Tibial nerve (tissue), 4 donors: ENCODE measurements at regions not wholly inside any gene's neighbourhood (a gene's known extent, or its start where the extent isn't known, plus 50 kb on each side); places are given as distances from the start of the nearest gene placed in this dataset.

Experiments
- DNase-seq, 2 donors: peaks; one replicate each; pipeline ENCODE4 v3.0.0-alpha.2; 2019; ENCODE audit warnings: low spot score in 2 of 2
- H3K27ac ChIP-seq, 4 donors: fragments of 200-600 bp; sonication (generic) in 3 of 4; one replicate each; pipeline ENCODE4 v1.5.1; 2017 to 2019; ENCODE audit warnings: mild to moderate bottlenecking in 1 of 4
- H3K27me3 ChIP-seq, 2 donors: fragments of 200-600 bp; sonication (generic) in 1 of 2; one replicate each; pipeline versions ENCODE4 v1.5.1 to v1.6.0; 2017 to 2019
- H3K36me3 ChIP-seq, 3 donors: fragments of 200-600 bp; sonication (generic); one replicate each; pipeline ENCODE4 v1.5.1; 2018 to 2019
- H3K4me1 ChIP-seq, 4 donors: fragments of 200-600 bp; sonication (generic) in 3 of 4; one replicate each; pipeline ENCODE4 v1.5.1; 2017 to 2019
- H3K4me3 ChIP-seq, 4 donors: fragments of 200-600 bp; sonication (generic) in 3 of 4; one replicate each; pipeline ENCODE4 v1.5.1; 2017 to 2019; ENCODE audit warnings: mild to moderate bottlenecking in 1 of 4, moderate library complexity in 1 of 4
- H3K9me3 ChIP-seq, 4 donors: fragments of 200-600 bp; sonication (generic) in 3 of 4; one replicate each; pipeline ENCODE4 v1.5.1; 2017 to 2019
- EP300 ChIP-seq, 2 donors: sonication (generic); formaldehyde crosslinking; IDR thresholded peaks; one replicate each; pipeline ENCODE4 v1.6.1; 2017; ENCODE audit warnings: antibody characterized with exemption in 2 of 2, mild to moderate bottlenecking in 1 of 2
- POLR2A ChIP-seq, 2 donors: fragments of 450-650 bp; IDR thresholded peaks; one replicate each; pipeline ENCODE4 v1.6.1; 2017; ENCODE audit warnings: antibody characterized with exemption in 2 of 2, mild to moderate bottlenecking in 2 of 2, moderate library complexity in 2 of 2
- WGBS, 2 donors: methylation state at CpG; one replicate each; pipeline ENCODE4 v1.1.5; 2018; 5-methylcytosine and 5-hydroxymethylcytosine counted together
- TF ChIP-seq, protein P1 (sequence below), 5 experiments: fragments of 200-600 bp in 3 of 5; fragments of 450-650 bp in 2 of 5; sonication (generic) in 3 of 5; IDR thresholded peaks; one replicate each; pipeline ENCODE4 v1.5.1; 2016 to 2019; ENCODE audit warnings: antibody characterized with exemption in 5 of 5, mild to moderate bottlenecking in 3 of 5, moderate library complexity in 2 of 5

DNA sequence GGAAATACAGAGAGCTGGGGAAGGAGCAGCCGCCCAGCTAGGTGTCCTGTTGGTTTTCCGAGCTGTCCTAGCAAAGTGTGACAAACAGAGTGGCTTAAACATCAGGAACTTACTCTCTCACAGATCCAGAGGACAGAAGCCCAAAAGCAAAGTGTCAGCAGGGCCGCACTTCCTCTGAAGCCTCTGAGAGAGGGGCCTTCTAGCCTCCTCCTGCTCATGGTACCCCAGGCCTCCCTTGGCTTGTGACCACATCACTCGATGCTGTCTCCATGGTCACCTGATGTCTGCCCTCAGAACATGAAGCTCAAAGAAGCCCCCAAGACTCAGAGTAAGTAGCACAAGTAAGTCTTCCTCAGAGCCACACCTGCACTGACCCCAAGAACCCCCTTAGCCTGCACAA is 650.5 kb upstream of the ID2 start:
- H3K27ac ChIP-seq: no peak overlapping the region
- no peak for DNase-seq
- no peak overlapping the region for H3K4me3 ChIP-seq
- H3K4me1 ChIP-seq: no peaks in the 10 kb centered on the region
- 94 to 96% methylated on average over 4 of the region's 4 CpGs for WGBS, 2 donors
- no peaks in the 10 kb centered on the region for H3K27me3 ChIP-seq
- no peaks in the 10 kb centered on the region for H3K36me3 ChIP-seq
- no peaks in the 10 kb centered on the region for H3K9me3 ChIP-seq
- no peak for TF ChIP-seq POLR2A (IDR thresholded peaks at IDR 0.05)
- TF ChIP-seq, protein P1, sequence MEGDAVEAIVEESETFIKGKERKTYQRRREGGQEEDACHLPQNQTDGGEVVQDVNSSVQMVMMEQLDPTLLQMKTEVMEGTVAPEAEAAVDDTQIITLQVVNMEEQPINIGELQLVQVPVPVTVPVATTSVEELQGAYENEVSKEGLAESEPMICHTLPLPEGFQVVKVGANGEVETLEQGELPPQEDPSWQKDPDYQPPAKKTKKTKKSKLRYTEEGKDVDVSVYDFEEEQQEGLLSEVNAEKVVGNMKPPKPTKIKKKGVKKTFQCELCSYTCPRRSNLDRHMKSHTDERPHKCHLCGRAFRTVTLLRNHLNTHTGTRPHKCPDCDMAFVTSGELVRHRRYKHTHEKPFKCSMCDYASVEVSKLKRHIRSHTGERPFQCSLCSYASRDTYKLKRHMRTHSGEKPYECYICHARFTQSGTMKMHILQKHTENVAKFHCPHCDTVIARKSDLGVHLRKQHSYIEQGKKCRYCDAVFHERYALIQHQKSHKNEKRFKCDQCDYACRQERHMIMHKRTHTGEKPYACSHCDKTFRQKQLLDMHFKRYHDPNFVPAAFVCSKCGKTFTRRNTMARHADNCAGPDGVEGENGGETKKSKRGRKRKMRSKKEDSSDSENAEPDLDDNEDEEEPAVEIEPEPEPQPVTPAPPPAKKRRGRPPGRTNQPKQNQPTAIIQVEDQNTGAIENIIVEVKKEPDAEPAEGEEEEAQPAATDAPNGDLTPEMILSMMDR (IDR thresholded peaks at IDR 0.05): no peak
- no peak for TF ChIP-seq EP300 (IDR thresholded peaks at IDR 0.05)

DNA sequence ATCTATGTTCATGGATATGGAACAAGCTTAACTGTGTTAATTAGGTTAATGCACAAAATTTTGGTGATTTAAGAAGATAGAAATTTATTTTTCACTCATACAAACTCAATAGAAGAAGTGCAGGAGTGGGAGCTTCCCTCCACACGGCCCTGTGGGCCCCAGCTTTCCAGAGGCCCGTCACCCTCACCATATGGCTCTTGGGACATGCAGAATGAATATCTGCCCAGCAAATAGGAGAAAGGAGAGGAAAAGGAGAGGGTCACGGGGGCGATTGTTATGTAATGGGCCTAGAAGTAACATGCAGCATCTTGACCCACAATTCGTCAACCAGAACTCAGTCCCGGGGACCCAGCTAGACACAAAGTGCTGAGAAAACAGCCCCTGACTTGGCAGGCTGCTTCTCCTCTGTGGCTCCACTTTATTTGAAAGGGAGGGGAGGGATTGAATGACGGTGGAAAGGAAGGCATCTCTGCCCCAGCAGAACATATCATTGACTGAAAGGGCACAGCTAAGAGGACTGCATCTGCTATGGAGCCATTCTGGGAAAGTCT is 648.2 kb upstream of the ID2 start:
- no peak for TF ChIP-seq POLR2A (IDR thresholded peaks at IDR 0.05)
- no peak for TF ChIP-seq EP300 (IDR thresholded peaks at IDR 0.05)
- TF ChIP-seq, protein P1 (IDR thresholded peaks at IDR 0.05): no peak
- Histone ChIP-seq H3K36me3 (no peaks in the 10 kb centered on the region), H3K4me3 (no peak overlapping the region), H3K27me3 (no peaks in the 10 kb centered on the region), H3K9me3 (no peaks in the 10 kb centered on the region), H3K4me1 (no peaks in the 10 kb centered on the region), H3K27ac (no peak overlapping the region)
- WGBS, 2 donors: 75 to 78% methylated on average over 7 of the region's 7 CpGs
- no peak for DNase-seq

DNA sequence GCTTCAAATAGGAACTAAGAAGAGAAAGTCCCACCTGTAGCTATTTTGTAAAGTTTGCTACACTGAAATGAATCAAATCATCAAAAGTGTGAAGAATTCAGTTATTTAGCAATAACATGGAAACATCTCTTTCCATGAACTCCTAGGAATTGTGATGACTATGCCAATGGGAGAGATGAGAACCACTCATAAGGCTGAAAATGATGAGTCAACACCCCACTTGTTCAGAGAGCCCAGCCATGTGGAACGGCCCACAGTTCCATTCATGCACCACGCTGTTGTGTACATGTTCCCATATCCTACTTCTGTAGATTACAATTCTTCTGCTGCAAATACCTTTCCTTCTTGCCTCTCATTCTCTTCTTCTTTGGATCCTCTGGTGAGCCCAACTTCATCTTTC is 645.5 kb upstream of the ID2 start:
- Histone ChIP-seq H3K9me3 (no peaks in the 10 kb centered on the region), H3K27ac (no peak overlapping the region), H3K36me3 (no peaks in the 10 kb centered on the region), H3K4me3 (no peak overlapping the region), H3K4me1 (no peaks in the 10 kb centered on the region), H3K27me3 (no peaks in the 10 kb centered on the region)
- 93 to 97% methylated on average over 2 of the region's 2 CpGs for WGBS, 2 donors
- TF ChIP-seq POLR2A (IDR thresholded peaks at IDR 0.05) (no peak), EP300 (IDR thresholded peaks at IDR 0.05) (no peak)
- TF ChIP-seq, protein P1 (IDR thresholded peaks at IDR 0.05): no peak
- no peak for DNase-seq

DNA sequence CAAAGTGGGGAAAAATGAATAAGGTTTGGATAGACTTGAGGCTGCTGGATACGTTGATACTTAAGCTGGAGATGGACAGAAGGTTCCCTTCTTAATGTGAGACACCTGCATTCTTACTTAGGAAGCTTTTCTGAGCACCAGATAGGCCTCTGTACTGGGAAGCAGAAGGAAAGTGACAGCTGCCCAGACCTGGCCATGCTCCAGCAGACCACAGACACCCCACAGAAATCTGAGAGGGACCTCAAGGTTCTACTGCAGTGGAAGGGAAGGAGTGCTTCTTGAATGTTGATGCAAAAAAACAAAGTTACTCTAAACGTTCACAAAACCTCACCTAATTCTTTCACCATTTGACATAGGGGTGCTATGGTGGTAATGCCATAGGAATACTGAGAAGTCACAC is 642.1 kb upstream of the ID2 start:
- TF ChIP-seq EP300 (IDR thresholded peaks at IDR 0.05): no peak
- TF ChIP-seq POLR2A (IDR thresholded peaks at IDR 0.05): no peak
- TF ChIP-seq, protein P1 (IDR thresholded peaks at IDR 0.05): no peak
- DNase-seq: no peak

DNA sequence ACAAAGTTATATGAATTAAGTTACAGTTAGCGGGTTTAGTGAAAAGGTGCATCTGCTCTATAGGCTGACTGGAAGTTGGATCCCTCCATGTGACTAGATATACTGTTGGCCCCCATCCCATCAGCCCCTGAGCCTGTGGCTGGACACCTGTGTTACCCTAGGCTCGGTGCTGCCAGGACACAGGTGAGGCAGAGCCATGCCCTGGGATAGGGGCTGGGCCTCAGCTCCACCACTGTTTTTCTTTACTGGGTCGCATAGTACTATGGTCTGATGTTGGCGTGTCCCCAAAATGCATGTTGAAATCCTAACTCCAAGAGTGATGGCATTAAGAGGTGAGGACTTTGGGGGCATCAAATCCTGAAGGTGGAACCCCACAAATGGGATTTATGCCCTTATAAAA is 638.6 kb upstream of the ID2 start:
- WGBS, 2 donors: 92 to 100% methylated on average over 4 of the region's 4 CpGs
- no peak for DNase-seq
- Histone ChIP-seq H3K27ac (no peak overlapping the region), H3K9me3 (peaks cover 0 to 16% (median 0%) of the 10 kb centered on the region in 4 donors), H3K4me3 (no peak overlapping the region), H3K27me3 (no peaks in the 10 kb centered on the region), H3K4me1 (no peaks in the 10 kb centered on the region), H3K36me3 (no peaks in the 10 kb centered on the region)
- TF ChIP-seq, protein P1 (IDR thresholded peaks at IDR 0.05): no peak
- no peak for TF ChIP-seq POLR2A (IDR thresholded peaks at IDR 0.05)
- no peak for TF ChIP-seq EP300 (IDR thresholded peaks at IDR 0.05)

More for the DNA sequence above, 642.1 kb upstream of the ID2 start:
- no peaks in the 10 kb centered on the region for H3K4me1 ChIP-seq
- H3K9me3 ChIP-seq: peaks cover 0 to 16% (median 0%) of the 10 kb centered on the region in 4 donors
- no peaks in the 10 kb centered on the region for H3K36me3 ChIP-seq
- WGBS, 2 donors: 77% methylated on average over 2 of the region's 2 CpGs
- H3K27me3 ChIP-seq: no peaks in the 10 kb centered on the region
- no peak overlapping the region for H3K27ac ChIP-seq
- H3K4me3 ChIP-seq: no peak overlapping the region
